GM18909 (cell line): ENCODE measurements at regions not wholly inside any gene's neighbourhood (a gene's known extent, or its start where the extent isn't known, plus 50 kb on each side); places are given as distances from the start of the nearest gene placed in this dataset.

Experiments
- ATAC-seq: cut with Tn5 transposase; IDR thresholded peaks from one replicate; pipeline ENCODE4 v1.9.1; 2021; ENCODE audit warnings: mild to moderate bottlenecking; ENCODE audit not compliant: unreplicated experiment, poor library complexity

- no peak for ATAC-seq
Measured at GRCh38 chr10:78935697-78936407, 132.9 kb upstream of the ZMIZ1 start.

GRCh38 chr10:78936412-78937342, 132.1 kb upstream of the ZMIZ1 start:
- no peak for ATAC-seq

GRCh38 chr10:78937393-78937792, 131.4 kb upstream of the ZMIZ1 start:
- ATAC-seq: no peak

DNA sequence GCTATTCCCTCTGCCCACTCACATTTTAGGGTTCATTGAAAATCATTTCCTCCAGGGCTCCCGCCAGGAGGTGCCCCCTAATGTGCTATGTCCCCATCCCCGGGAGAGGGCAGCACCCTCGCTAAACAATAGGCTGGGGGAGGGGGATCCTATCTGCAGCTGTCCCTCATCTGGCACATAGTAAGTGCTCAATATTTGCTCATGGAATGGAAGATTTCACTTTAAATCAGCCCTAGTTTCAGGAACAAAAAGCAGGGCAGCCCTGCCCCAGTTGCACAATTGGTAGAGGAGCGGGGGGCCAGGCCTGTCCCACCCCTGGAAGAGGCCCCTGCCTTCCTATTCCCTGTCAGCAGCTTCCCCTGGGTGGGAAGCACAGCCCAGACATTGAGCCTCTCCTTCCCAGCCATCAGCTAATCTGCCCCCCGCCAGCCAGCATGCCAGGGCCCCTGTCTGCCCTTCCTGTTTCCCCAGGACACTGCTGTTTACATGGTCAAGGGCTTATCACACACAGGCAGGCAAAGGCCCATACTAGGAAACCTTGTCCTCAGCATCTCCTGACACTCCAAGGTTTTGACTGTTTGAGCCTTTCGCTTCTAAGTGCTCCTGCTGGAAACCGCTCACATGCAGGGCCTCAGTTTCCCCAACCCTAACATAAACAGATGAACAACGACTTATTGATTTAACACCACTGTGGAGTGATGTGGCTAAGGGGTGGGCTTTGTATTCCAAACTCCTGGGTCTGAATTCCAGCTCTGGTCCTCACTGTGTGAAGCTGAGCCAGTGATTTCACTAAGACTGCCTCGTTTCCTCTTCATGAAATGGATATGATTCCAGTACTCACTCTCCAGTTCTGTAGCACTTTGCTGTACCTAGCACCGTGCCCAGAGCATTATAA, 130.7 kb upstream of the ZMIZ1 start:
- no peak for ATAC-seq

- ATAC-seq: no peak
Measured at GRCh38 chr10:78938695-78939672, 129.8 kb upstream of the ZMIZ1 start.

GRCh38 chr10:78942091-78942501, 126.7 kb upstream of the ZMIZ1 start:
- no peak for ATAC-seq

DNA sequence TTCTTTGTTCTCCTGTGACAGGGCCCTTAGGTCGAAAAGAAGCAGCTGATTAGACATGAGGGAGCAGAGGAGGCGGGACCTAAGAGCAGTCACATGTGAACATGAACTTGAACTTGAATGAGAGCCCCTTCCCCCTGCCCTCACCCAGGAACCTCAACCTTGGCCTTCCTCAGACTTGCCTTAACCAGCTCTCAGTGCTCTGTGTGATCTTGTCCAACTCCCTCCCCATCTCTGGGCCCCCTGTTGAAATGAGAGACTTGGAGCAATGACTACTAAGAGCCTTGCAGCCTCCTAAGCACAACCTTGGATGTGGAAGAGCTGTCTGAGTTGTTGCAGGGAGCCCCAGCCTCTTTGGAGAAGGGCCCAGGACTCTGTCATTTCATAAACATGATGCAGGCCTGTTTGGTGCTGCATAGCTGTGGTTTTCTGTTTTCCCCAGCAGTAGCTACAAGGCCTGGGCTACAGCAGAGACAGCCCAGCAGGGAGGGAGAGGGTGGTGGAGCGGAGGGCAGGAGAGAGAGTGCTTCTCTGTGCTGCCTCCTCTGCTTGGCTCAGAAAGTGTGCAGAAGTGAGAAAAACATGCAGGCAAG, 123.9 kb upstream of the ZMIZ1 start:
- ATAC-seq: no peak

DNA sequence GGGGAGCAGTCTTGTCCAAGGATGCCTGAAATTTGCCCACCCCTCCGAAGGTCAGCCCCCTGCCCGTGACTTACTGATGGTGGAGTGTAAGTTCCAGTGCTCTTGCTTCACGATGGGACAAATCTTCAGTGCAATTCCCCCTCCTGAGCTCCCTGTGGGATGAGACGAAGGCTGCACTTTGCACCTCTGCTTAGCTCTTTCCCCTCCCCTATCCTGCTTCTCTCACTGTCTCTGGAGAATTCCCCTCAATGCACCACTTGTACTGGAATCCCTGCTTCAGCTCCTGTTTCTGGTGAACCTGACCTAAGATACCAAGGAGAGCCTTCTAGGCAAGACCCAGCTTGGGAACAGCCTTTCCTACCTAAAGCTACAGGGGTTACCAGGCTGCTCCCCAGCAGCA, 122.9 kb upstream of the ZMIZ1 start:
- ATAC-seq: no peak

DNA sequence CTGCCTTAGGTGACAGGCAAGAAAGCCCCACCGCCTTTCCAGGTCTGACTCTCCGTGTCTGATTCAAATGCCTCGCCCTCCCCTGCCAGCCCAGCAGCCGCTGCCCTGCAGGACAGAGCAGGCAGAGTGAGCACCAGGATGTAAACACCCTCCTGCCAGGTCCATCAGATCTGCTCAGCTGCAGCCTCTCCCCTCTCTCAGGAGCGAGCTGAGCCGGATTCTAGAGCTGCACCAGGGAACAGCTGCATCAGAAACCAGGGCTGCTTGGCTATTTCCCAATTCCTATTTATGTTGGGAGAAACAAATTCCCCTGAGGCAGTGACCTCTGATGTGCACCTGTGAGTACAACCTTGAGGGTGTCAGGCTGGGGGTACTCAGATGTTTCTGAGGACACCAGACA, 121.5 kb upstream of the ZMIZ1 start:
- ATAC-seq: no peak

DNA sequence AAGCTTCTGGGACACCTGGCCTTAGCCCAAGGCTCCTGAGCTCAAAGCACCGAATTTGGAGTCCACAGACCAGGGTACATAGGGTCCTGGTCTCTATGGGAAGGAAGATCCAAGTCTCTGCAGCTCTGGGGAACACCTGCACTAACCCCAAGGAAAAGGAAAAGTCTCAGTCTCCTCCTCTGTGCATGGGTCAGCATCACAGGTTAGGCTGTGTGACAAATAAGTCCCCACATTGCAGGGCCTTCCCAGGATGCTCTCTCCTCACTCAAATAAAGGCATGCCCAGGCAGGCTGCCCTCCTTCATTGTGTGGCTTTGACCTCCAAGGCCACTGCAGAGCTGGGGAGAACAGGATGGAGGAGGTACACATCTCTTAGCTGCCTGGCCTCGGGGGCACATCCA, 121.0 kb upstream of the ZMIZ1 start:
- no peak for ATAC-seq

DNA sequence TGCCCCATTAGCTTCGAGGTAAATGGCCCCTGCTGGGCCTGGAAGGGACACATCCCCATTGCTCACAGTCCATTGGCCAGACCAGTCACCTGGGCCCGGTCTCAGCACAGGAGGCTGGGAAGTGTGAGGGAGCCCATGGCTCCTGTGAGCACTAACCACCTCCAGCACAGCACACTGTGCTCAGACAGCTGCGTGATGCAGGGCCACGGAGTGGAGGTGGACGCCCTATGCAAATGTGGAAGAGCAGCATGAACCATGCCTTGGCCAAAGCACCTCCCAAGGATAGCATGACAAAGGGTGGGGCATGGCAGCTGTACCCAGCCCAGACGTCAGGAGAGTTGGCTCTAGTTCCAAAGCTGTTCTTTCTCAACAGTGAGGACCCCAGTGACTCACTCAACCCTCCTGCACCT, 120.1 kb upstream of the ZMIZ1 start:
- no peak for ATAC-seq

GRCh38 chr10:78950656-78951587, 117.8 kb upstream of the ZMIZ1 start:
- ATAC-seq: no peak

DNA sequence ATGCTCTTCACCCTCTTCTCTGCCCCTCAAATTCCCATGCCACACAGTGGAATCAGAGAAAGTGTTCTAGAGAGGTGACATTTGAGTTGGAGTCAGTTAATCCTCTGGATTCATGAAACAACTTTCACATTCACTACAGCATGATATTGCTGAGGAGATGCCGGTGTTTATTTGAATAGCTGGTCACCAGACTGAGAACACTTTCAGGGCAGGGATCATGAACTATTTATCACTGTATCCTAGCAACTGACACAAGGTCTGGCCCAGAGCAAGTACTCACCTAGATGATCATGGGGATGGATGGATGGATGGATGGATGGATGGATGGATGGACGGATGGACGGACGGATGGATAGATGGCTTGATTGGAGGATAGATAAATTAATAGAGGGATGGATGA, 116.7 kb upstream of the ZMIZ1 start:
- no peak for ATAC-seq

- no peak for ATAC-seq
Measured at GRCh38 chr10:78952686-78953085, 116.1 kb upstream of the ZMIZ1 start.

- peak; percentile 69 for ATAC-seq
Measured at GRCh38 chr10:78953113-78953798, 115.5 kb upstream of the ZMIZ1 start.

DNA sequence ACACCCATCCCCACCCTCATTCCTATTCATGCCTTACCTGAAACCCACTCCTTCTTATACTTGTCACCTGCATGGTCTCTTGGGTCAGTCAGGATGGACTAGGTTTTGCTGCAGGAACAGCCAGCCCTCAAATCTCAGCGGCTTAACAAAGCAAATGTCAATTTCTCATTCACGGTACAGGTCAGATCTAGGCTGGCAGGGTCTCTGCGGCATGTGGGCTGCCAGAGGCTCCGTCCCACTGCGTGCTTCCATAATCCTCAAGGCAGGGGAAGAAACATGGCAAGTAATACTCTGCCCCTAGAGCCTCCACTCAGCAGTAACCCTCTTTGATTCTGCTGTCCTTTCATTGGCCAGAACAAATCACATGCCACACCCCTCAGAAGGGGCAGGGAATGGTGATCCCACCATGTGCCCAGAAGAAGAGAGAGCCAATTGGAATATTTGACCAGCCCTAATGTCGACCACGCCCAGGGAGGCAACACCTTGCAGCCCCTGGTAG, 114.9 kb upstream of the ZMIZ1 start:
- ATAC-seq: no peak

GRCh38 chr10:78954689-78955088, 114.1 kb upstream of the ZMIZ1 start:
- ATAC-seq: no peak
